SK-N-SH treated with all-trans-retinoic acid at 6 μM for 48 hours (cell line): ENCODE measurements at regions not wholly inside any gene's neighbourhood (a gene's known extent, or its start where the extent isn't known, plus 50 kb on each side); places are given as distances from the start of the nearest gene placed in this dataset.

Source experiments
- ATAC-seq: fragments of 200-7000 bp; cut with Tn5 transposase; 3 replicates; pipeline ENCODE4 v1.9.1; 2020; ENCODE audit warnings: mild to moderate bottlenecking, moderate library complexity
- ARNTL ChIP-seq: fragments of 450-650 bp; formaldehyde crosslinking; IDR thresholded peaks from 2 replicates; pipeline ENCODE4 v1.5.0; 2020; ENCODE audit warnings: low read depth, mild to moderate bottlenecking, moderate library complexity, borderline replicate concordance
- BACH2 ChIP-seq: fragments of 250-450 bp; sonication (Bioruptor Pico); IDR thresholded peaks from 2 replicates; pipeline ENCODE4 v1.9.0; 2021; ENCODE audit warnings: mild to moderate bottlenecking, borderline replicate concordance
- CSDC2 ChIP-seq: fragments of 250-450 bp; sonication (Bioruptor Pico); IDR thresholded peaks from 2 replicates; pipeline ENCODE4 v1.5.0; 2020; ENCODE audit warnings: mild to moderate bottlenecking, moderate library complexity
- ESRRG ChIP-seq: fragments of 250-450 bp; sonication (Bioruptor Pico); IDR thresholded peaks from 2 replicates; pipeline ENCODE4 v1.6.1; 2021; ENCODE audit warnings: mild to moderate bottlenecking
- GLIS3 ChIP-seq: fragments of 250-450 bp; sonication (Bioruptor Pico); IDR thresholded peaks from 2 replicates; pipeline ENCODE4 v1.5.0; 2020; ENCODE audit warnings: mild to moderate bottlenecking, moderate library complexity
- ISL1 ChIP-seq: fragments of 250-450 bp; sonication (Bioruptor Pico); IDR thresholded peaks from 2 replicates; pipeline ENCODE4 v2.1.2; 2022; ENCODE audit warnings: mild to moderate bottlenecking, moderate library complexity
- OSR1 ChIP-seq: fragments of 250-450 bp; sonication (Bioruptor Pico); IDR thresholded peaks from 2 replicates; pipeline ENCODE4 v1.8.0; 2022; ENCODE audit warnings: moderate library complexity, mild to moderate bottlenecking, inconsistent platforms
- PPARA ChIP-seq: fragments of 250-450 bp; sonication (Bioruptor Pico); IDR thresholded peaks from 2 replicates; pipeline ENCODE4 v1.5.0; 2020; ENCODE audit warnings: mild to moderate bottlenecking, borderline replicate concordance
- RARB ChIP-seq: fragments of 250-450 bp; sonication (Bioruptor Pico); IDR thresholded peaks from 2 replicates; pipeline ENCODE4 v1.8.0; 2021; ENCODE audit warnings: mild to moderate bottlenecking, moderate library complexity
- SNAI2 ChIP-seq: fragments of 250-450 bp; sonication (Bioruptor Pico); IDR thresholded peaks from 2 replicates; pipeline ENCODE4 v1.5.0; 2020; ENCODE audit warnings: mild to moderate bottlenecking, moderate library complexity
- TCF4 ChIP-seq: fragments of 250-450 bp; sonication (Bioruptor Pico); IDR thresholded peaks from 2 replicates; pipeline ENCODE4 v1.8.0; 2021; ENCODE audit warnings: mild to moderate bottlenecking, moderate library complexity, borderline replicate concordance
- ZFP3 ChIP-seq: fragments of 250-450 bp; sonication (Bioruptor Pico); IDR thresholded peaks from 2 replicates; pipeline ENCODE4 v1.5.0; 2020; ENCODE audit warnings: mild to moderate bottlenecking, moderate library complexity
- ZFP30 ChIP-seq: fragments of 450-650 bp; formaldehyde crosslinking; IDR thresholded peaks from 2 replicates; pipeline ENCODE4 v1.5.0; 2022; ENCODE audit warnings: mild to moderate bottlenecking, moderate library complexity
- ZNF565 ChIP-seq: fragments of 450-650 bp; formaldehyde crosslinking; conservative IDR thresholded peaks from 2 replicates; pipeline ENCODE4 v1.5.0; 2020; ENCODE audit warnings: low read depth, mild to moderate bottlenecking, moderate library complexity
- ZNF70 ChIP-seq: fragments of 450-650 bp; formaldehyde crosslinking; IDR thresholded peaks from 2 replicates; pipeline ENCODE4 v1.5.0; 2020; ENCODE audit warnings: mild to moderate bottlenecking, moderate library complexity
- ZNF8 ChIP-seq: fragments of 450-650 bp; formaldehyde crosslinking; IDR thresholded peaks from 2 replicates; pipeline ENCODE4 v1.5.0; 2020; ENCODE audit warnings: mild to moderate bottlenecking, moderate library complexity
- TF ChIP-seq, protein P1 (sequence below): fragments of 250-450 bp; sonication (Bioruptor Pico); IDR thresholded peaks from 2 replicates; pipeline ENCODE4 v1.5.1; 2020; ENCODE audit warnings: low read depth, mild to moderate bottlenecking, moderate library complexity
- TF ChIP-seq, protein P2 (sequence below): fragments of 250-450 bp; sonication (Bioruptor Pico); IDR thresholded peaks from 2 replicates; pipeline ENCODE4 v1.8.0; 2020; ENCODE audit warnings: mild to moderate bottlenecking, moderate library complexity, borderline replicate concordance
- TF ChIP-seq, protein P3 (sequence below): fragments of 250-450 bp; sonication (Bioruptor Pico); IDR thresholded peaks from 2 replicates; pipeline ENCODE4 v1.5.1; 2021; ENCODE audit warnings: mild to moderate bottlenecking, moderate library complexity
- TF ChIP-seq, protein P4 (sequence below): fragments of 250-450 bp; sonication (Bioruptor Pico); IDR thresholded peaks from 2 replicates; pipeline ENCODE4 v1.5.0; 2020; ENCODE audit warnings: mild to moderate bottlenecking, moderate library complexity
- TF ChIP-seq, protein P5 (sequence below): fragments of 250-450 bp; sonication (Bioruptor Pico); IDR thresholded peaks from 2 replicates; pipeline ENCODE4 v1.8.0; 2021; ENCODE audit warnings: low read depth, mild to moderate bottlenecking, moderate library complexity, borderline replicate concordance

DNA sequence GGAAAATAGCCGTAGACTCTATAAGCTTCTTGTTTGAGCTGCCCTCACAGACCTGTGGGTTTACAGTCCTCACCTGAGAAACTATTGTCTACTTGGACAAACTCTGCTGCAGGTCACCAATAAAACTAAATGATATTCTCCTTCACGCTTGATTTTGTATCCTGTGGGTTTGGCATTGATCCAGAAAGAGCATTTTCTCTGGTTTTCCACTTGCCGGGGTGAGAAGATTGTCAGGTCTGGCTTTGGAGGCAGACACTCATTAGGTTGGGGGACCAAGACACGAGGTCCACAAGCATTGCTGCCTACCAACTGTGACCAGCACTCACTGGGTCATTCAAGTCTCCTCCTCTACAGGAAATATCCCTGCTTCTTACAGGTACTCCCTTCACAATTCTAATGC is 68.5 kb downstream of the CDC14C start:
- TF ChIP-seq OSR1, result no peak
- no peak for TF ChIP-seq GLIS3 (CRISPR knock-in tag)
- TF ChIP-seq BACH2 (CRISPR knock-in tag), result no peak
- no peak for TF ChIP-seq ZFP3 (CRISPR knock-in tag)
- TF ChIP-seq ZFP30 (CRISPR knock-in tag), result no peak
- TF ChIP-seq ESRRG (CRISPR knock-in tag), result no peak
- TF ChIP-seq ZNF8, result no peak
- TF ChIP-seq ISL1 (CRISPR knock-in tag), result no peak

DNA sequence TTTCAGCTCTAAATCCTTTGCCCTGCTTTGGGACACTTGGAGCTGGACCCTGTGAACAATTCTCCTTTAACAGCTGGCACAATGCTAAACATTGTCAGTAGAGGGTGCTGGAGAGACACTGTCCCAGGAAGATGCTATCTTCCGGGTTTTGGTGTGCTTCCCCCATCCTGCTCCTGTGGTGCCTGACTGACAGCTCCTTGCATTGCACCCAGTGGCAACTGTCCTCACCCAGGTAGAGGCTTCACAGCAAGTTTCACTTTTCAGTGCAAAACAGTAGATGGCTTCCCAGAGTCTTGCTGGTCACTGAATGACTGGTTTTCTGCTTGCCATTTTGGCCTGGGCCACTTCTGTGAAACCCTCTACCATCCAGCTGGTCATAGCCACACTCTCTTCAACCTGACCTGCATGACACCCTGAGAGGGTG is 77.3 kb downstream of the CDC14C start:
- ATAC-seq, result peak; percentile 98
- no peak for TF ChIP-seq RARB (CRISPR knock-in tag)
- no peak for TF ChIP-seq ZNF70 (CRISPR knock-in tag)
- TF ChIP-seq CSDC2 (CRISPR knock-in tag), result no peak
- TF ChIP-seq GLIS3 (CRISPR knock-in tag), result no peak
- no peak for TF ChIP-seq ESRRG (CRISPR knock-in tag)
- TF ChIP-seq, protein P1, sequence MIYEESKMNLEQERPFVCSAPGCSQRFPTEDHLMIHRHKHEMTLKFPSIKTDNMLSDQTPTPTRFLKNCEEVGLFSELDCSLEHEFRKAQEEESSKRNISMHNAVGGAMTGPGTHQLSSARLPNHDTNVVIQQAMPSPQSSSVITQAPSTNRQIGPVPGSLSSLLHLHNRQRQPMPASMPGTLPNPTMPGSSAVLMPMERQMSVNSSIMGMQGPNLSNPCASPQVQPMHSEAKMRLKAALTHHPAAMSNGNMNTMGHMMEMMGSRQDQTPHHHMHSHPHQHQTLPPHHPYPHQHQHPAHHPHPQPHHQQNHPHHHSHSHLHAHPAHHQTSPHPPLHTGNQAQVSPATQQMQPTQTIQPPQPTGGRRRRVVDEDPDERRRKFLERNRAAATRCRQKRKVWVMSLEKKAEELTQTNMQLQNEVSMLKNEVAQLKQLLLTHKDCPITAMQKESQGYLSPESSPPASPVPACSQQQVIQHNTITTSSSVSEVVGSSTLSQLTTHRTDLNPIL (CRISPR knock-in tag), result no peak
- TF ChIP-seq SNAI2 (CRISPR knock-in tag), result no peak
- no peak for TF ChIP-seq ZFP3 (CRISPR knock-in tag)
- TF ChIP-seq ZNF565, result no peak
- no peak for TF ChIP-seq ZFP30 (CRISPR knock-in tag)
- TF ChIP-seq PPARA (CRISPR knock-in tag), result no peak

More for the DNA sequence above, 68.5 kb downstream of the CDC14C start:
- ATAC-seq, result no peak

DNA sequence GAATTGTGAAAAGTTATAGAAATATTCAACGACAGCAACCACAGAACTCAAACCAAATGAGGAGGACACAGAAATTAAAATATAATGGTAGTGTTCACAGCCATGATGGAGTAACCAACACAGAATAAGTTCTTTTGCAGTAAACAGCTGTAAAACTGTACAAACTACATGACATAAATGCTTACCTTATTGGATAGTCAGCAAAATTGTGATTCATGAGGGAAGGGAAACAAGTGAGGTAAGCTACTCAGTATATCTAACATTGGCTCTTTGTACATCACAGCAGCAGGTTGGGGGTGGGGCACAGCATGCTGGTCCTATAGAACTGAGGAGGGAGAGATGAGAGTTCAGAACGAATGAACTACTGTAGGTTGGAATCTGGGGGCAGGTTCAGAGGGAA is 86.4 kb downstream of the CDC14C start:
- TF ChIP-seq, protein P2, sequence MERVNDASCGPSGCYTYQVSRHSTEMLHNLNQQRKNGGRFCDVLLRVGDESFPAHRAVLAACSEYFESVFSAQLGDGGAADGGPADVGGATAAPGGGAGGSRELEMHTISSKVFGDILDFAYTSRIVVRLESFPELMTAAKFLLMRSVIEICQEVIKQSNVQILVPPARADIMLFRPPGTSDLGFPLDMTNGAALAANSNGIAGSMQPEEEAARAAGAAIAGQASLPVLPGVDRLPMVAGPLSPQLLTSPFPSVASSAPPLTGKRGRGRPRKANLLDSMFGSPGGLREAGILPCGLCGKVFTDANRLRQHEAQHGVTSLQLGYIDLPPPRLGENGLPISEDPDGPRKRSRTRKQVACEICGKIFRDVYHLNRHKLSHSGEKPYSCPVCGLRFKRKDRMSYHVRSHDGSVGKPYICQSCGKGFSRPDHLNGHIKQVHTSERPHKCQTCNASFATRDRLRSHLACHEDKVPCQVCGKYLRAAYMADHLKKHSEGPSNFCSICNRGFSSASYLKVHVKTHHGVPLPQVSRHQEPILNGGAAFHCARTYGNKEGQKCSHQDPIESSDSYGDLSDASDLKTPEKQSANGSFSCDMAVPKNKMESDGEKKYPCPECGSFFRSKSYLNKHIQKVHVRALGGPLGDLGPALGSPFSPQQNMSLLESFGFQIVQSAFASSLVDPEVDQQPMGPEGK (CRISPR knock-in tag), result no peak
- no peak for TF ChIP-seq OSR1
- no peak for TF ChIP-seq ISL1 (CRISPR knock-in tag)
- no peak for TF ChIP-seq ZNF8
- TF ChIP-seq, protein P1 (CRISPR knock-in tag), result no peak
- TF ChIP-seq RARB (CRISPR knock-in tag), result no peak
- TF ChIP-seq, protein P3, sequence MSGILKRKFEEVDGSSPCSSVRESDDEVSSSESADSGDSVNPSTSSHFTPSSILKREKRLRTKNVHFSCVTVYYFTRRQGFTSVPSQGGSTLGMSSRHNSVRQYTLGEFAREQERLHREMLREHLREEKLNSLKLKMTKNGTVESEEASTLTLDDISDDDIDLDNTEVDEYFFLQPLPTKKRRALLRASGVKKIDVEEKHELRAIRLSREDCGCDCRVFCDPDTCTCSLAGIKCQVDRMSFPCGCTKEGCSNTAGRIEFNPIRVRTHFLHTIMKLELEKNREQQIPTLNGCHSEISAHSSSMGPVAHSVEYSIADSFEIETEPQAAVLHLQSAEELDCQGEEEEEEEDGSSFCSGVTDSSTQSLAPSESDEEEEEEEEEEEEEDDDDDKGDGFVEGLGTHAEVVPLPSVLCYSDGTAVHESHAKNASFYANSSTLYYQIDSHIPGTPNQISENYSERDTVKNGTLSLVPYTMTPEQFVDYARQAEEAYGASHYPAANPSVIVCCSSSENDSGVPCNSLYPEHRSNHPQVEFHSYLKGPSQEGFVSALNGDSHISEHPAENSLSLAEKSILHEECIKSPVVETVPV (CRISPR knock-in tag), result no peak
- no peak for TF ChIP-seq GLIS3 (CRISPR knock-in tag)
- TF ChIP-seq TCF4 (CRISPR knock-in tag), result no peak
- no peak for TF ChIP-seq ESRRG (CRISPR knock-in tag)
- TF ChIP-seq, protein P4, sequence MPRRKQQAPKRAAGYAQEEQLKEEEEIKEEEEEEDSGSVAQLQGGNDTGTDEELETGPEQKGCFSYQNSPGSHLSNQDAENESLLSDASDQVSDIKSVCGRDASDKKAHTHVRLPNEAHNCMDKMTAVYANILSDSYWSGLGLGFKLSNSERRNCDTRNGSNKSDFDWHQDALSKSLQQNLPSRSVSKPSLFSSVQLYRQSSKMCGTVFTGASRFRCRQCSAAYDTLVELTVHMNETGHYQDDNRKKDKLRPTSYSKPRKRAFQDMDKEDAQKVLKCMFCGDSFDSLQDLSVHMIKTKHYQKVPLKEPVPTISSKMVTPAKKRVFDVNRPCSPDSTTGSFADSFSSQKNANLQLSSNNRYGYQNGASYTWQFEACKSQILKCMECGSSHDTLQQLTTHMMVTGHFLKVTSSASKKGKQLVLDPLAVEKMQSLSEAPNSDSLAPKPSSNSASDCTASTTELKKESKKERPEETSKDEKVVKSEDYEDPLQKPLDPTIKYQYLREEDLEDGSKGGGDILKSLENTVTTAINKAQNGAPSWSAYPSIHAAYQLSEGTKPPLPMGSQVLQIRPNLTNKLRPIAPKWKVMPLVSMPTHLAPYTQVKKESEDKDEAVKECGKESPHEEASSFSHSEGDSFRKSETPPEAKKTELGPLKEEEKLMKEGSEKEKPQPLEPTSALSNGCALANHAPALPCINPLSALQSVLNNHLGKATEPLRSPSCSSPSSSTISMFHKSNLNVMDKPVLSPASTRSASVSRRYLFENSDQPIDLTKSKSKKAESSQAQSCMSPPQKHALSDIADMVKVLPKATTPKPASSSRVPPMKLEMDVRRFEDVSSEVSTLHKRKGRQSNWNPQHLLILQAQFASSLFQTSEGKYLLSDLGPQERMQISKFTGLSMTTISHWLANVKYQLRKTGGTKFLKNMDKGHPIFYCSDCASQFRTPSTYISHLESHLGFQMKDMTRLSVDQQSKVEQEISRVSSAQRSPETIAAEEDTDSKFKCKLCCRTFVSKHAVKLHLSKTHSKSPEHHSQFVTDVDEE (CRISPR knock-in tag), result no peak
- no peak for TF ChIP-seq CSDC2 (CRISPR knock-in tag)
- no peak for TF ChIP-seq ZFP3 (CRISPR knock-in tag)
- no peak for TF ChIP-seq ARNTL (CRISPR knock-in tag)
- no peak for TF ChIP-seq ZNF565
- TF ChIP-seq BACH2 (CRISPR knock-in tag), result no peak
- TF ChIP-seq, protein P5, sequence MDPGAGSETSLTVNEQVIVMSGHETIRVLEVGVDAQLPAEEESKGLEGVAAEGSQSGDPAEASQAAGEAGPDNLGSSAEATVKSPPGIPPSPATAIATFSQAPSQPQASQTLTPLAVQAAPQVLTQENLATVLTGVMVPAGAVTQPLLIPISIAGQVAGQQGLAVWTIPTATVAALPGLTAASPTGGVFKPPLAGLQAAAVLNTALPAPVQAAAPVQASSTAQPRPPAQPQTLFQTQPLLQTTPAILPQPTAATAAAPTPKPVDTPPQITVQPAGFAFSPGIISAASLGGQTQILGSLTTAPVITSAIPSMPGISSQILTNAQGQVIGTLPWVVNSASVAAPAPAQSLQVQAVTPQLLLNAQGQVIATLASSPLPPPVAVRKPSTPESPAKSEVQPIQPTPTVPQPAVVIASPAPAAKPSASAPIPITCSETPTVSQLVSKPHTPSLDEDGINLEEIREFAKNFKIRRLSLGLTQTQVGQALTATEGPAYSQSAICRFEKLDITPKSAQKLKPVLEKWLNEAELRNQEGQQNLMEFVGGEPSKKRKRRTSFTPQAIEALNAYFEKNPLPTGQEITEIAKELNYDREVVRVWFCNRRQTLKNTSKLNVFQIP (CRISPR knock-in tag), result no peak
- TF ChIP-seq ZFP30 (CRISPR knock-in tag), result no peak
- no peak for ATAC-seq
